C1 segment of cervical spinal cord (tissue), 14 donors: ENCODE measurements at regions not wholly inside any gene's neighbourhood (a gene's known extent, or its start where the extent isn't known, plus 50 kb on each side); places are given as distances from the start of the nearest gene placed in this dataset.
"Not testable (repeated sequence)": the region's sequence is repeated elsewhere in the genome, so short reads cannot be mapped to it uniquely, and the experiment has no call there.

Experiments used
- DNase-seq, 14 donors: peaks; one replicate each; lab custom pipeline; 2025; lab: John Stamatoyannopoulos, UW

DNA sequence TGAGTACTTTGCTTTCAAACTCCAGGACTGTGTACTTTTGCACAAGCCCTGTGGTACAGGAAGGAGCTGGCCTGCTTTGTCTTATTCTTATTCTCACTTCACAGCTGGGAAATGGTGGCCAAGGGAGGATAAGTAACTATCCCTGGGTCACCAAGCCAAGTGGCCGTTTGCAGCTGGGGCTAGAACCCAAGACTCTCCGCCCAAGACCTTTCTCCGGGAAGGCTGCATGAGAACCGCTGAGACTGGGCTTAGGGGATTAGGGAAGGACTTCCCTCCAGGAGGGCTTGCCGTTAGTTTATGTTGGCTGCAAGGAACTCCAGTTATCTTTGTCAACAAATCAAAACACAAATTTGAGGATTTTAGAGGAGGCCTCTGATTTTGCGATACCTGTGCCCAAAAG lies 109.5 kb upstream of the ADRA1D start:
- DNase-seq, result no peak

DNA sequence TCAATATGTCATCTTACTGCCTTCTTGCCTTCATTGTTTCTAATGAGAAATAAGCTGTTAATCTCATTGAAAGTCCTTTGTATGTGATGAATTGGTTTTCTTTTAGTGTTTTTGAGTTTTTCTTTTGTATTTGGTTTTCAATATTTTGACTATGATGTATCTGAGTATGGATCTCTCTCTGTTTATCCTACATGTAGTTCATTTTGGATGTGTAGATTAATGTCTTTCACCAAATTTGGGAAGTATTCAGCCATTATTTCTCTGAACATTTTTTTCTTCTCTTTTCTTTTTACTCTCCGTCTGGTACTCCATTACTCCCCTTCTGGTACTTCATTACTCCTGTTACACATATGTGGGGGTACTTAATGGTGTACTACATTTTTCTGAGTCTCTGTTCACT lies 103.3 kb upstream of the ADRA1D start:
- no peak for DNase-seq

DNA sequence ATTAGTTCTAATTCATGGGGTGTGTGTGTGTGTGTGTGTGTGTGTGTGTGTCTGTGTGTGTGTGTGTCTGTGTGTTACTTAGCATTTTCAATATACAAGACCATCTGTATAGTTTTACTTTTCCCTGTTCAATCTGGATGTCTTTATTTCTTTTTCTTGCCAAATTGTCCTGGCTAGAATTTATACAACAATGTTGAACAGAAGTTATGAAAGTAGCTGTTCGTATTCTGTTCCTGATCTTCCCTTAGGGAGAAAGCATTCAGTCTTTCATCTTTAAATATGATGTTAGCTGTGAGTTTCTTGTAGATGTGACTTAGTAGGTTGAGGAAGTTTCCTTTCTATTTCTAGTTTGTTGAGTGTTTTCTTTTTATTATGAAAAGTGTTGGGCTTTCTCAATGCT lies 101.0 kb upstream of the ADRA1D start:
- no peak for DNase-seq

GRCh38 chr20:4344670-4345069 lies 95.6 kb upstream of the ADRA1D start:
- no peak for DNase-seq

DNA sequence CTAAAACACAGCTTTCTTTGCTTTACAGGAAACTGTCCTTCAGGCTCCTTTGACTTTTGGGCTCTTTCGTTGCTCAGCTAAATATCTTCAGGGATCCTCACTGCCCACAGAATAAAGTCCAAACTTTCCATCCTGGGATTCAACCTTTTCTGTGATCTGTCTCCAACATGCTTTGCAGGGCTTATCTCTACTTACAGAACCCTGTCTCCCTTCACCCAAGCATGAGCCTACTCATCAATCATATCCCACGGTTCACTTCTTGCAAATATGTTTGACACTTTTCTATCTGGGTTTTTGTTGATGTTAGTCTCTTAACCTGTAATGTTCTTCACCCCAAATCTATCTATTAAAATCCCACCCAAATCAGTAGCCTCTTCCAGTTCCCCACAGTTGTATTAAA lies 93.5 kb upstream of the ADRA1D start:
- no peak for DNase-seq

DNA sequence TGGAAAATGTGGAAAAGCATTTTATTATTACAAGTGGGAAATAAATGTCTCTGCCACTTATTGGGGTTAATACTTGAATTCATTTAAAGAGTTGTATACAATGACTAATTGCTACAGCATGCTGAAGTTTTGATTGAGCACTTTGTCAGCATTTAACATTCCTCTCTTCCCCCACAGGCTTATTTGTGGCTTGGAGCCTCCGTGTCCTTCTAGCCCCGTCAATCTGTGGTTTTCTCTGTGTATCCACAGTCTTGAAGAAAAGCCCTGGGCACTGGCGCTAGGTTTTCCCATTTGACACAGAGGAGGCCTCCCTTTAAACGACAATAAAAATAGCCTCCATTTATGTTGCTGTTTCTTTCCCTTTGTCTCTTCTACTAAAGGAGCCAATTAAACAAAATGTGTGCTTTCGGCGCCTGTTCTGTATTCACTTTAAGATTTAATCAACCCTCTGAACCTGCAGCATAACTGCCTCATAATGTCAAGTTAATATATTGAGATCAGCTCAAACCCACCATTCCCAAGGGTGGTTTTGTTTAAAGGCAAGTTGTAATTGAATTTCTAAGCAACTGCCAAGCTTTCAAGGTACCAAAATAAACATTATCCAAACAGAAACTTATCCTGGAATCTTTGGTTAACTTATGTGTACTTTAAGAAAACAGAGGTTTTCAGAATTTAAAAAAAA lies 92.9 kb upstream of the ADRA1D start:
- DNase-seq, result no peak

DNA sequence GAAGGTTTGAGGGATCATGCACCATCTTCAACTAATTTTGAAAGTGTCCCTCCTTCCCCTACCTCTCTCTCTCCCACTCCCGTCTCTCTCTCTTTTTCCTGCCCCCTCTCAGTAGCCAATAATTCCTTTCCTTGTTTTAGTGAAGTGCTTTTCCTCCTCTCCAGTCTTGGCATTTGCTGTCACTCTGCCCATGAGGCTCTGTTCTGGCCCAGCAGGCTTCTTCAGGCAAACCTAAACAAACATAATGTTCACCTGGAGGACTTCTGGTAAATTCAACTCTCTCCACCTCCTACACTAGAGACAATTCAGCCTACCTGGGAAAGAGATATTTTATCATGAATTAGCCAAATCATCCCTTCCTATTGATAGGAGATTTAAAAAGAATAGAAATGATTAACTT lies 86.6 kb upstream of the ADRA1D start:
- no peak for DNase-seq

- peak in 1 of 14 donors; percentile 48 for DNase-seq
Measured at GRCh38 chr20:4332121-4332860, 83.2 kb upstream of the ADRA1D start.

DNA sequence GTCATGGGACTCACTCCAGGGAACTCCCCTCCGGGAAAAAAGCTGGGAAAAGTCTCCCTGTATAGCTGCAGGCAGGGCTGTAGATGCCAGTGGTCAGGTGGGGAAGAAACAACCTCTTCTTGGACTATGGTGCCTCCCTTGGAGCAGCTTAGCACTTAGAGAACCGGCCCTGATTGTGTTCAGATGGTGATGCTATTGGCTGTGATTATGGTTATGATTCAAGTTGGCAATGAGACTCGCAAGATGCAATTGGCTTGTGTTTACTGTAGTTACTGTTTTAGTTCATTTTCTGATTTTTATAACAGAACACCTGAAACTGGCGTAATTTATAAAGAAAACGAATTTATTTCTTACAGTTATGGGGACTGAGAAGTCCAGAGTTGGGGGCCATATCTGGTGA lies 80.9 kb upstream of the ADRA1D start:
- no peak for DNase-seq

GRCh38 chr20:4329232-4329631 lies 80.1 kb upstream of the ADRA1D start:
- no peak for DNase-seq

DNA sequence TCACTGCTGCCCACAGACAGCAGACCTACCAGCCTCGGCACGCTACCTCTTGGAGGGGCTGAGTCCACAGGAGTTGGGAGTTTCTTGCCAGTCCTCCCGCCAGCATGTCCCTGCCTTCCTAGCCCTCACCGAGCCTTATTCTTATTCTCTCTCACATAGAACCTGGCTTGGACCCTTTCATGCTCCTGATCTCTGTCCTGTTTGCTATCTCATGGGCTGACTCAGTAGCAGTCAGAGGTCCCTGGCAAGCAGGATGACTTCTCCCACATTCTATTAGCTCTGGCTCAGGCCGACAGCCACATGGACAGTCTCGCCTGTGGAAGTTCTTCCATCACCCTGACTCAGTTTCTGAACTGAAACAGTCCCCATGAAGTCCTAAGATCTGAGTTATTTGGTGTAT lies 79.5 kb upstream of the ADRA1D start:
- DNase-seq, result no peak

GRCh38 chr20:4327956-4328355 lies 78.9 kb upstream of the ADRA1D start:
- no peak for DNase-seq

DNA sequence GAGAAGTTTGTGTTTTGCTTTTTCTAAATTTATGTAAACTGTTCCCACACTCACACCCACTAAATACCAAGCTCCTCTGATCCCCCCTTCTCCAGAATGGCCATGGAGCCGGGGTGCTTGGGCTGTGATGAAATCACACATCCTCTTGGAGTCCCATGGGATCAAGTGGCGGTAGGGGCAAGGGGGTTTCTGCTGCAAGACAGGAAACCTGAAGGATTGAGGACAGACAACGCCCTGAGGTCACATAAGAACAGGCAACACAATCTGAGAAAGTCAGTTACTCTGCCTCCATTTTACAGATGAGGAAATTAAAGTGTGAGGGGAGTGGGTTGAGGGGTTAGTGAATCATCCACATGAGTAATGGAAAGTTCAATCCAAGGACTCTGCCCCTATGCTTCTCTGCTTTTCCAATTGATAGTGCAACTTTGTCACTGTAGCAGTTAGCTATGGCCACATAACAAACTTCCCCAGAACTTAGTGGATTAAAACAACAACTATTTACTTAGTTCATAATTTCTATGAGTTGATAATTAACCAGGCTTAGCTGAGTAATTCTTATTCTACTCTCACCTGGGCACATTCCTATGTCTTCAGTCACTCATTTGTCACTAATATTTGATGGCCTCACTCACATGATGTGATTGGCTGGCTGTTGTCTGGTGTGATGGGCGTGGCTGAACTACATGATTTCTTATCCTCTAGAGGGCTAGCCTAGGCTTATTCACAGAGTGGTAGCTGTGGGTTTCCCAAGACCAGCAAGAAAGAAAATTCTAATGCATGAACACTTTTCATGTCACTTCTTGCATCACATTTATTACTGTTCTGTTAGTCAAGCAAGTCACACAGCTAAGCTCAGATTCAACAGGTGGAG lies 77.3 kb upstream of the ADRA1D start:
- DNase-seq, result no peak

- DNase-seq, result no peak
Measured at GRCh38 chr20:4325548-4326187, 76.6 kb upstream of the ADRA1D start.

GRCh38 chr20:4324611-4325243 lies 75.6 kb upstream of the ADRA1D start:
- no peak for DNase-seq

GRCh38 chr20:4322499-4322898 lies 73.4 kb upstream of the ADRA1D start:
- no peak for DNase-seq

DNA sequence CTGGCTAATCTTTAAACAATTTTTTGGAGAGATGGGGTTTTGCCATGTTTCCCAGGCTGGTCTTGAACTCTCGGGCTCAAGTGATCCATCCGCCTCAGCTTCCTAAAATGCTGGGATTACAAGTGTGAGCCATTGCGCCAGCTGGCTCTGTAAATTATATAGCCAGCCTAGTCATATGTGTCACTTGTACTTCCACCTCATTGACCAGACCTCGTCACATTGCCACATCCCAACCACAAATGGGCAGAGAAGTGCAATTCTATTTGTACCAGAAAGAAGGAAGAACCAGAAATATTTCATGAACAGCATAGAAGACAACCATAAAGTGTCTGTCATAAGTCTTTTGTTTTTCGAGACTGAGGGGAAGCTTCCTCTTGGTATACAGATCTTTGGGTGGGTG lies 71.2 kb upstream of the ADRA1D start:
- DNase-seq, result no peak

DNA sequence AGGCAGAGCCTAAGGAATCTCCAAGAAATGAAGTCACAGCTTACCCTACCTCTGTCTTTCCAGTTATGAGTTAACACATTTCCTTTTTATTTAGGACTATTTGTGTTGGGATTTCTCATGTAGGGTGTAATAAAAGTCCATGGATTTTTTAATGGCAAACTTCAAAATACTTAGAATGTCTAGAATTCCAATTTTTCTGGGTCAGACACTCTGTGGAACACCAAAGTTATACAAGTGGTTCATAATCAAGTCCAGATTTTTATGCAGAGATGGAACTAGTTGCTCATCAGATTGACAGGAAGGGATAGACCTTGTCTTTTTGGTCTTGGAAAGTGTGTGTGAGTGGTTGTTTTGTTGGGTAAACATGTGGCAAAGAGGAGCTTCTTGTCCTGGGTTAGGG lies 69.8 kb upstream of the ADRA1D start:
- DNase-seq, result no peak

GRCh38 chr20:4310616-4311015 lies 61.5 kb upstream of the ADRA1D start:
- not testable (repeated sequence) for DNase-seq

- no peak for DNase-seq
Measured at GRCh38 chr20:4306206-4306605, 57.1 kb upstream of the ADRA1D start.

DNA sequence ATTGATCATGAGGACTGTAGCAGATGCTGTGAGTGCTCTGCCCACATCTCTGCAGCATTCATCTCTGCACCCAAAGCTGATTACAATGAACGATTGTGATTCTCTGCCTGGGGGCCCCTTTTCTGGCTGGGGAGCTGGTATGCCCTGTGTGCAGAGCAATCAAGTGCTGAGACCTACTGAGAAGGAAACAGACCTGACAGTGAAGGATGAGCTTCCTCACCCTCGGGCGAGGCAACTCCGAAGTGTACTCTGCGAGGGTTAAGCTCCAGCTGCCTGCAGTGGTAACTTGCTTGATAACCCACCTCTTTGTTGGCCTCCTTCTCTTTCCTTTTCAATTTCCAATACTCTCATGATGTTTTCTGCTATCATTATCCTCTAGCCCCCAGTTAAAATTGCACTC lies 56.0 kb upstream of the ADRA1D start:
- DNase-seq, result no peak

DNA sequence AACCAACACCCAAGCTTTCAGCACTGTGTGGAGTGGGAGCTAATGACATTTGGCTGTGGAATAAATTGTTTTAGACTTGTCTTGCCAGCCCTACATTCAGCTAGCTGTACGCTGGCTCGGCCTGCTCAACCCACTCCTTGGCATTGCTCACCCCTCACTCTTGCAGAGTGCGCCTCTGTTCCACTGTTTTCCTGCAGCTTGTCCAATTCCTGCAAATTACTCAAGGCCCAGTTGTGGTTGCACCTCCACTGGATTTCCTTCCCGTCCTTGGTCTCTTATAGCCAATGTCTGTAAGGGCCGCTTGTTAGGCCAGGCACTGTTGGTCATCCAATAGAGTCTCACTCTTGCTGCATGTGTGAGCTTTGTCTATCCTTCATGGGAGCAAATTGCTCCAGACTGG lies 55.5 kb upstream of the ADRA1D start:
- DNase-seq, result peak in 2 of 14 donors; percentile 11 to 13
